AG10803 (cell line): ENCODE measurements at regions not wholly inside any gene's neighbourhood (a gene's known extent, or its start where the extent isn't known, plus 50 kb on each side); places are given as distances from the start of the nearest gene placed in this dataset.

Experiments used
- DNase-seq: peaks from one replicate; pipeline ENCODE4 v3.0.0; 2010; ENCODE audit warnings: low read depth
- H3K4me3 ChIP-seq: 2 replicates; pipeline ENCODE4 v1.5.1; 2011; ENCODE audit warnings: mild to moderate bottlenecking, low read length, control low read depth
- TF ChIP-seq, protein P1 (sequence below): conservative IDR thresholded peaks from 2 replicates; pipeline ENCODE4 v1.5.1; 2011; ENCODE audit warnings: mild to moderate bottlenecking, low read length, control low read depth, inconsistent platforms

DNA sequence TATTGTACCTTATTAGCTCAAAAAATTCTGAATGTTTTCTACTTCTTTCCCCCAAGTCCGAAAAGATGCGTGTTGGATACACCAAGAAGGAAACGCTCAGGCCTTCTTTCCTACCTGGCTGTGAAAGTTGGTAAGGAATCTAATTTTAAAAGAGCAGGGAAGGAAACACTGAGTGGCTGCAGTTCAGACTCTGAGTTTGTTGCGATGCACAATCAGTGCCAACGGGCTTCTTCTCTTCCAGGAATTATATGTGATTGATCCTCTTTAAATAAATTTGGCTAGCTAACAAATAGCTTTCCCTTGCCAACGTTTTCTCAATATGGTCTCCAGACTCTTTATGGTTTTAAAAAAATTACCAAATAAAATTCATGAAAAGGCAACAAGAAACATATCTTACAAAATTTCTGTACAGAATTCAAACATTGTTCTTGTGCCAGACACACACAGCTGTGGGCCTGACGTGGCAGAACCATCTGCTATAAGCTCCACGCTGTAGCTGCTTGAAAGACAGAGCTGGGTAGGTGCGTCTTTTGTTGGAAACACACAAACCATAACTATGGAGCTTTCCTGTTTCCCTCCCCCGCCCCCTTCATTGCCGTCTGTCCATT lies 493.1 kb downstream of the ZNF608 start:
- DNase-seq: no peak
- TF ChIP-seq, protein P1, sequence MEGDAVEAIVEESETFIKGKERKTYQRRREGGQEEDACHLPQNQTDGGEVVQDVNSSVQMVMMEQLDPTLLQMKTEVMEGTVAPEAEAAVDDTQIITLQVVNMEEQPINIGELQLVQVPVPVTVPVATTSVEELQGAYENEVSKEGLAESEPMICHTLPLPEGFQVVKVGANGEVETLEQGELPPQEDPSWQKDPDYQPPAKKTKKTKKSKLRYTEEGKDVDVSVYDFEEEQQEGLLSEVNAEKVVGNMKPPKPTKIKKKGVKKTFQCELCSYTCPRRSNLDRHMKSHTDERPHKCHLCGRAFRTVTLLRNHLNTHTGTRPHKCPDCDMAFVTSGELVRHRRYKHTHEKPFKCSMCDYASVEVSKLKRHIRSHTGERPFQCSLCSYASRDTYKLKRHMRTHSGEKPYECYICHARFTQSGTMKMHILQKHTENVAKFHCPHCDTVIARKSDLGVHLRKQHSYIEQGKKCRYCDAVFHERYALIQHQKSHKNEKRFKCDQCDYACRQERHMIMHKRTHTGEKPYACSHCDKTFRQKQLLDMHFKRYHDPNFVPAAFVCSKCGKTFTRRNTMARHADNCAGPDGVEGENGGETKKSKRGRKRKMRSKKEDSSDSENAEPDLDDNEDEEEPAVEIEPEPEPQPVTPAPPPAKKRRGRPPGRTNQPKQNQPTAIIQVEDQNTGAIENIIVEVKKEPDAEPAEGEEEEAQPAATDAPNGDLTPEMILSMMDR: no peak
- H3K4me3 ChIP-seq: no peak overlapping the region

DNA sequence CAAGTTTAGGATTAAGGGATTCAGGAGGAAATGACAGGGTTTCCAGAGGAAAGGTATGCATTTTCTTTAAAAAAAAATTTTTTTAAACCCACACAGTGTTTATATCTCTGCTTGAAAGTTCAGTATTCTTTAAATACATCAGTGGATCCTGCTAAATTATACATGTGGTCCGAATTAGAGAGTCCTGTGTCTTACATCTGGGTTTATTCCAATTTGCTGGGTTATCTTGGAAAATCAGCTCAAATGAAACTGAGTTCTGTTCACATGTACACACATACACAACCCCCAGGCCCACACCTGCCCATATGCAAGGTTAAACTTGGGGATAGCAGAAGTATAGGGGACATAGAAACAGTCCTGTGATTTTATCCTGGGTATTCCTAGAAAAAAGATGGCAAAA lies 493.7 kb downstream of the ZNF608 start:
- DNase-seq: no peak
- H3K4me3 ChIP-seq: no peak overlapping the region
- TF ChIP-seq, protein P1: no peak

DNA sequence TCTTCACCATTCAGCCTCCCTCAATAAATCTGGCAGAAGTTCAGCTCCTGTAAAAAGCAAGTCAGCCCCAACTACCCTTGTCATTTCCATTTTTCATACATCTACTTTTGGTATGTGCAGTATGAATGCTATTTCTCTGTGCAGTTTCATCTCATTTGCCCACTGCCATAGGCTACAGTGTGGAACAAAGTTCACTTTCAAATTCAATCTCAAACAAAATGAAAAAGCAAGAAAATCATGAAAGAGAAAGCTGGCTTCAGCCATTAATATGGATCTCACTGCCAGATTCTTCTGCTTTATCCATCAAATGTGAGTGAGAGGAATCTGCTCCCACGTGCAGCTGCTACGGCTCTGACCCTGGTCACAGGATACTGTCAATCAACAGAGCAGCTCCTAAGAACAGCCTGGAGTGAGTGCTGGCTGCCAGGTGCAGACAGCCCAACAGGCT lies 494.2 kb downstream of the ZNF608 start:
- DNase-seq: no peak
- no peak overlapping the region for H3K4me3 ChIP-seq
- TF ChIP-seq, protein P1: no peak

DNA sequence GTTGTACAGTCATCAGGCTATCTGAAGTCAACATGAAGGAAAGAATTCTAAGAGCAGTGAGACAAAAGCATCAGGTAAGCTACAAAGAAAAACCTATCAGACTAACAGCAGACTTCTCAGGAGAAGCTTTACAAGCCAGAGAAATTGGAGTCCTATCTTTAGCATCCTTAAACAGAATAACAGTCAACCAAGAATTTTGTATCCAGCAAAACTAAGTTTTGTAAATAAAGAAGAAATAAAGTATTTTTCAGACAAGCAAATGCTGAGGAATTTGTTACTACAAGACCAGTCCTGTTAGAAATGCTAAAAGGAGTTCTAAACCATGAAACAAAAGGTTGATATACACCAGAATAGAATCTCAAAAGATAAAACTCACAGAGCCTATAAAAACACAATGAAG lies 501.2 kb downstream of the ZNF608 start:
- TF ChIP-seq, protein P1: no peak
- no peak for DNase-seq
- no peak overlapping the region for H3K4me3 ChIP-seq

DNA sequence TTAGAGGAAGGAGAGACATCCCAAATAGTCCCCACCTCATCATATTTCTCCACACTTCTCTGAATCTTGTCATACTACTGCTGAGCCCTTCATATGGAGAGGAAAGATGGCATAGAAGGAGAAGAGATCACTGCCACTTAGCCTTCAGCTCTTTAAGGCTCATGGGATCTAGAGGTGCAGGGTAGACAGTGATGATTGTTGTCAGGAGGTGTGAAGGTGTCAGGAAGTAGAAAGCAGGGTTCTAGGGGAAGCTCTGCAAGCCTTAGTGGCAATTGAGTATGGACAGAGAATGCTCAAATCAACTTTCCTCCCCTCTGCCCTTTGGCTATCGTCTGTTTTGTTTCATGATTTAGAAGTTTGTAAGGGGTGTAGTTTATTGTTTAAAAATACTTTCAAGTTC lies 505.7 kb downstream of the ZNF608 start:
- DNase-seq: no peak
- TF ChIP-seq, protein P1: no peak
- no peak overlapping the region for H3K4me3 ChIP-seq

DNA sequence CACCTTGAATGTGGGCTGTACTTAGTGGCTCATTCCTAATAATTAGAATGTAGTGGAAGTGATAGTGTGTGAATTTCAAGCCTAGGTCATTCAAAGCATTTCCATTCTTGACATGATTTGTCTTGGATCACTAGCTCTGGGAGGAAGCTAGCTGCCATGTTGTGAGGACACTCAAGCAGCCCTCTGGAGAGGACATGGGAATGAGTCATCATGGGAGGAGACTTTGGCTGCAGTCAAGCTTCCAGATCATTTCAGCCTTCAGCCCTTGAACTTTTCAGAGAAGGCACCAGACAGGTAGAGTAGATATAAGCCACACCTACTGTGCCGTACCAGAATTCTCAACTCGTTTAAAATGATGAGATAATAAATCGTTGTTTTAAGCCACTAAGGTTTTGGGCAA lies 506.9 kb downstream of the ZNF608 start:
- no peak for DNase-seq
- H3K4me3 ChIP-seq: no peak overlapping the region
- TF ChIP-seq, protein P1: no peak

DNA sequence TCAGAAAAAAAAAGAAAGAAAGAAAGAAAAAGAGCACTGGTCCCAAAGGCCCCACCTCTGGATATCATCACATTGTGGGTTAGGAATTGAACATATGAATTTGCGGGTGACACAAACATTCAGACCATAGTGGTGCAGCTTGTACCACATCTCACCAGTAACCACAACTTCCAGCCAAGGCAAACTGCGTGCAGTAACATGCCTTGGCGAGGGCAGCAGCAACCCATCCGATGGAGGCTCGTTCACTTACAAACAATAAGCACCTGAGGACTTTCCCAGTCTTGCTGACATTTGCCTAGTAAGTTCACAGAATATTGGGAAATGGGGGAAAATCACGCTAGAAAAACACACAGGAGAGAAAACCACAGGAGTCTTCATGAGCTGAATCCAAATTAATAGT lies 508.1 kb downstream of the ZNF608 start:
- no peak for DNase-seq
- TF ChIP-seq, protein P1: no peak
- H3K4me3 ChIP-seq: no peak overlapping the region
